Right renal cortex interstitium (tissue), 3 donors: ENCODE measurements at regions not wholly inside any gene's neighbourhood (a gene's known extent, or its start where the extent isn't known, plus 50 kb on each side); places are given as distances from the start of the nearest gene placed in this dataset.

Experiments
- DNase-seq, 3 donors: peaks; one replicate each; pipeline ENCODE4 v3.0.0-alpha.2; 2013; ENCODE audit warnings: low read depth in 3 of 3, low spot score in 2 of 3

DNA sequence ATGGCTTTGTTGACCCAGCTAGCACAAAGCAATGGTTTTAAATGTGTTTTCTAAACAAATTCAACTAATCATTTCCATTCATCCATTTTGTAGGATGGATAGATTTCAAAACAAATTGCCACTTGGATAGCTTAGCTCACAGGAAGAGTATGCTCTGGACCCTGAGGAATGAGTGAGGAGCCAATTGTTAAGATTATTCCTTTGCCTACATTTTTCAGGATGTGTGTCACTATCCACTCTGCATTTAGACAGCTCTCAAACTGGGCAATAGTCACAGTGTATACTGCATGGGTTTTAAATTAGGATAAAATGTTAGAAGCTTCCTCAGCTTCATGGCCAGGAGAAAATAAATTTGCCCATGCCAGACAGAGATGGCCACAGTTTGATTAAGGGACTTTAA, 605.6 kb upstream of the TEX47 start:
- DNase-seq: no peak

DNA sequence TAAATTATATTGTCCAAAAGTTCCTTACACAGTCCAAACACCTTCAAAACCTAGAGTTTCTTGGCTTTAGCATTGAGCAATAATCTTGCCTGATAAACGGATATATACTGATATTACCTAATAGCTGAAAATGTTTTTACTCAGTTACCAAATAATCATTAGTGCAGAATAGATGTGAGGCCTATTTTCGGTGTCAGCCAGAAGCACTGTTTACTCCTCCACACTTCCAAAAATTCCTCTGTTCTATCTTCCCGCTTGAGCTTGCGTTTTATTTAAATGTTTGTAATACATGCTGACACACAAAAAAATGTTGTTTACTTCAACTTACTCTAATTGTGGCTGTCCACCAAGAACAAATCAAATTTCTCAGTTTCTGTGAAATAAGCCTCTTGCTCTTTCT, 606.2 kb upstream of the TEX47 start:
- DNase-seq: no peak

DNA sequence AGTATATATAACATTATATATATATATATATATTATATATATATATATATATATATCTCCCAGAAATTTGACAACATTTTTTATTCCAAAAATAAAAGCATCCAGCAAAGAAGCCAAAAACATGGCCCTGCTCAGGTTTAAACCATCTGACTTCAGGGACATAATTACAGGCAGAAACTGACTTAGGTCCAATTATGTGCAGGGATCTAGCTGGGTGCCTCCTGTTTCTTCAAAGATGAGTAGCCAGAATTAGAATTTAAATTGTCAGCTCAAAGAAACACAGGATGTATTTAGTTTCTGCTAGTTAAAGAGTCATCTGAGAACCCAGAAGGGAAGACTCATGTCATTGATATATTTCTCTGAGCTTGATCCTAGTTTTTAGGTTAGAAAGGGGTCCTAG, 656.4 kb upstream of the TEX47 start:
- DNase-seq: no peak

DNA sequence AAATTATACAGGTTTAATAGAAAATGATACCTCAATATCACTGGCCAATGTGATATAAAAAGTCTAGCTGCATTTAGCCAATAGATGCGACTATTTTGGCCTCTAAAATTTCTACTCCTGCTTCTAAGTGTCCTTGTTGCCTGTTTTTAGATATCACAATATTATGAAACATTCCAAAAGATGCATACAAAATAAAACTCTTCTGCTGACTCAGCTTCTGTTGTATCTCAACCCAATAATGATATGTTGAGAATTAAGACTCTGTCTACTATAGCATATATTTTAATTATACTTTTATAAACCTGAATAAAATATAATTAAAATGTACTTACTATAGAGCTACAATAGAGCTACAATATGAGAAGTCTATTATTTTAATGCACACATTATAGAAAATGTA, 661.0 kb upstream of the TEX47 start:
- DNase-seq: no peak

DNA sequence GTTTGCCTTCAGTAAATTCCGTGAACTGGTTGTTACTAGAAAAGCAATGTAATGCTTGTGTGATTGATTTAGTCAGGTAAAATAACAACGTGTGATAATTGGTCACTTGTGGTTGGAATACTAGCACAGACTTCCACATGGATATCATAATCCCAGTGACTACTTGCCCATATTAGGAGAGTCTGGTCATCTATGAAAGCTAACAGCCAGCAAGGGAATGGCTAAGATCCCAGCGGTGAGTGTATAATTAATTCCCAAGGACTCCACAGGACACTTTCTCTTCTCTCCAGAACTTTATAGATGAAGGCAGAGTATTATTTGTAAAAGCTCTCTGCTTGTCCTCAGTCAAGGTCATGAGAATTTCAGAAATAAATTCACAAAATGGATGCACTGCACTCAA, 662.6 kb upstream of the TEX47 start:
- no peak for DNase-seq

DNA sequence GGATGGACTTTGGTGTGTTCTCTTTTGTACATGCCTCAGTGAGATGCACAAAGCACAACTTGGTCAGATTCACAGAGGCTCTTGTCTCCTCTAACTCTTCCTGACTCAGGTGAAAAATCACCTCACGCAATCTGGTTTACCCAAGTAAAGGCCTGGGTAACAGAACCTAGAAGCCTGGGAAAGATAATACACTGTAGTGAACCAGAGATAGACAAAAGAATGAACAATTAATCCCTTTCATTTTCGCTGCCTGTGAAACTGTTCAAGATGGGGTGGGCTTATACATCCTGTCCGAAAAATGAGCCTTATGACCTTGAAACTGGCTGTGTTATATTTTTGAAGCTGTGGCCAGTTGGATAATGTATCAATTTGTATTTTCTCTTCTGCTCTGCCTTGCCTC, 678.9 kb upstream of the TEX47 start:
- no peak for DNase-seq

DNA sequence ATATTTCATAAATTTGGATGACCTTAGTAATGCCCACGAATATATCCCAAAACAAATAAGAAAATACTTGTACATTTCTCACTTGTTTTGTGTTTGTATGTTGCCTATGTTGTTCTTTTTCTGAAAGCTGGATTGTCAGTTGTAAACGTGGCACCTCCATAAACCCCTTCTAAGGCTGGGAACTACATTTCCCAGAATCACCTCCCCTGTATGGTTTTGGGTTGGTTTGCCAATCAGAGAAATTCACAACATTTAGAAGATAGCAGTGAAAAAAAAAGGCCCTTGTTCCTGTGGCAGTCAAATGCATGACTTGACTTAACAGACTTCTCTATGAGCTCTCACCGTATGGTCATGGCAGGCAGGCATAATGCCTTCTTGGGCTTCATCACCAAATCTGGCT, 676.3 kb upstream of the STEAP1 start:
- DNase-seq: no peak

DNA sequence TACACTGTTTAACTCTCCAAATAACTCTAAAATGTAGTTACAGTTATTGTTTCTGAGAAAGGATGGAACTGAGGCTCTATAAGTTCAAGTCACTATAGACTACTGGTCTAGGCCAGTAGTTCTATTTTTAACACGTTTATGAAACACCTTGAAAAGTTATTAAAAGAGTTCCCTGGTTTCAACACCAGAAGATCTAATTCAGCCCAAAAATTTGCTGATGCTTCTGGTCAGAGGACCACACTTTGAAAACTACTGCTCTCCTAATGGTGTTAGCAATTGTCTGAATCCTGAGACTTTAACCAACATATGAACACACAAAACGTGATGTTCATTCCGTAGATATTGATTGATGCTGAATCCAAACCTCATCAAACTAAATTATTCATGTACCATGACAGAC, 658.6 kb upstream of the STEAP1 start:
- DNase-seq: no peak

DNA sequence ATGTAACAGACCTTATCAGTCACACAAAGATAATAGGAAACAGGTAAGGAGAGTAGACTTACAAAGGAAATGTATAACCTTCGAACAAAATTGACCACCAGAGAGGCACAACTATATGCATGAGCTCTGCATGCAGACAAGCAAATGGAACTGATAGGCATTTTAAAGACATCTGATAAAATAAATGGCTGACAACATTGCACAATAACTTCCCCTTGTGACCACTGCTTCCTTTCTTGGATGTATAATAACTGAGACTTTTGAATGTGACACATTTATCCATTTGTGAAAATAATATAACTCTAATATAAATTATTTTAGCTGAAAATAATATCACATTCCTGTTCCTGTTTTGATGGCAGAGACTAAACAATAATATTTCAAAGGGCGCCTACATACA, 654.2 kb upstream of the STEAP1 start:
- DNase-seq: no peak

DNA sequence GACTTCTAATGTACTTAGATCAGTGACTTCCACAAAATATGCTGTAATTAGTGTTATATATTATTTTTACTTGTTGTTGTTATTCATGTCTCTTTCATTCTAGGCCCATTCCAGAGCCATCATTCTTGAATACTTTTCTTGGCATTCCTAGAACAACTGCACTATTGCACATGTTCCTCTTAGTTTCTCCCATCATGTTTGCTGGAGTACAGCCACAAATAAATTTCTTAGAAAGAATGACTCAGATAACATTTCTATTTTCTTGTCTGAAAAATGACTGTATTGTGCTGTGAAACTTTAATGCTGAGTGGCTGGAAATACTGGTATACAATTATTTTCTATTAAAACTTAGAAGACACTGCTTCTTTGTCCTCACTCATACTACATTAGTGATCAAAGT, 651.0 kb upstream of the STEAP1 start:
- DNase-seq: no peak

DNA sequence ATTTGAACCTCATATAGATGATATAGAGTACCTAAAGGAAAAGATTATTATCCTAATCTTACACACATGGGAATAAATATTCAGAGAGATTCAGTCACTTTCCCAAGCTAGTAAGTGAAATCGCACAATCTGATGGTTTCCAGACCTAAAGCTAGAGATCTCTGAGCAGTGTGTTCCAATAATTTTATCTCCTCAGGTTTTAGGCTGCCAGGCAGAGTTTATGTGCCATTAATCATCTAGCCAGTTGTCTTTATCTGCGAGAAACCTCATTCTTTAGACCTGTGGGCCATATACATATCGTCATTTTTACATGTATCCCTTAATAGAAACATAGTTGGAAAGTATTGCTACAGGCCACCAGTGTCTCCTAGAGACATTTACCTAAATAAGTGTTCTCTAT, 647.2 kb upstream of the STEAP1 start:
- DNase-seq: no peak

DNA sequence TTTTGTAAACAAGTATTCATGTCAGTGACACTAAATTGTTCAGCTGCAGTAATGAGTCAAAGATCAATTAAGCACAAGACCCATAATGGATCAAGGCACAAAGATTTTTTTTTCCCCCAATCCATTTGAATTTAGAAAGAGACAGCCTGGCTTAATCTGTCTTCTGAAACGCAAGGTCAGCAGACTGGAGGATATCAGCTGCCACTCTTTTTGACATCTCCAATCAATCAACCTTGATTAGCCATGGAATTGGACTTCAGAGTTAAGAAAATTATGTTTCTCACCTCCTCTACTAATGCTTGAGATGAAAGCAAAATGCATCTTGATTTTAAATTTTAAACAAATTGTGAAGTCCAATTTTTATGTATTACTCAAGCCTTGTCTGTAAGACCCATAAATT, 642.4 kb upstream of the STEAP1 start:
- no peak for DNase-seq

DNA sequence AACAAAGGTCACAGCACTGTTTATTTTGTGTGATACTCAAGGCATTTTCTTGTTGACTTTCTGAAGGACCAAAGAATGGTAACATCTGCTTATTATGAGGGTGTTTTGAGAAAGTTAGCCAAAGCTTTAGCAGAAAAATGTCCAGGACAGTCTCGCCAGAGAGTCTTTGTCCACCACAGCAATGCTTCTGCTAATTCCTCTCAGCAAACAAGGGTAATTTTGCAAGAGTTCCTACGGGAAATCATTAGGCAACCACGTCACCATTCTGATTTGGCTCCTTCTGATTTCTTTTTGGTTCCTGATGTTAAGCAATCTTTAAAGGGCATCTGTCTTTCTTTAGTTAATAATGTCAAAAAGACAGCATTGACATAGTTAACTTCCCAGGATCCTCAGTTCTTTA, 639.3 kb upstream of the STEAP1 start:
- no peak for DNase-seq

DNA sequence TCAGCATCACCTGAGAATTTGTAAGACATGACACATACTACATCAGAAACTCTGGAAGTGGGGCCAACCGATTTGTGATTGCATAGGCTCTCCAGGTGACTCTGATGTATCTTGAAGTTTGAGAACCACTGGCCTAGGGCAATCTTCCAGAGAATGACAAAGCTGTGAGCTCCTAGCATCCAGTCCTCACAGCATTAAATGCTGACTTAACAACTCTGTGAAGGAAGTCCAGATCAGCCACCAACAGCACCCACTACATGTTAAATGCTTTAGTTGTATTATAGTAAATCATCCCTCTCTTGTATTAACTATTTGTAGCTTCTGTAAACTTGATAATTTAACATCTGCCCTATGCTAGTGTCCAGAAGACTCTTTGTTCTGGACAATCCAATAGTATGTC, 636.5 kb upstream of the STEAP1 start:
- DNase-seq: no peak

DNA sequence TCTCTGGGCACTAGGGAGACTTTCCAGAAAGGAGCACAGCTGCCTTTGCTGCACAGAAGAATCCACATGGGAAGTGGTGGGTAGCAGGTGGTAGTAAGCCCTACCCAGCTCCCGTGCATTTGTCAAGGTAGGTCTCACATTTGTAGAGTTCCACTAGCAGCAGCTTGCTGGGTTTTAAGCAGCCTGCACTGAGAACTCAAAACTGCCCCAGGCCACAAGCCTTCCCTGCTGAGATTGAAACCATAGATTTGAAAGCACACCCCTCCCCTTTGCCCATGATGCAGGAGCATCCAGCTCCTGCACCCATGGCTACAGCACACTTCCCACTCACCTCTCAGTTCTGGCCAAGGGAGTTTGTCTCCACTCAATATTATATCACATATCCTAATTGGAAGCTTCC, 604.5 kb upstream of the STEAP1 start:
- DNase-seq: no peak

DNA sequence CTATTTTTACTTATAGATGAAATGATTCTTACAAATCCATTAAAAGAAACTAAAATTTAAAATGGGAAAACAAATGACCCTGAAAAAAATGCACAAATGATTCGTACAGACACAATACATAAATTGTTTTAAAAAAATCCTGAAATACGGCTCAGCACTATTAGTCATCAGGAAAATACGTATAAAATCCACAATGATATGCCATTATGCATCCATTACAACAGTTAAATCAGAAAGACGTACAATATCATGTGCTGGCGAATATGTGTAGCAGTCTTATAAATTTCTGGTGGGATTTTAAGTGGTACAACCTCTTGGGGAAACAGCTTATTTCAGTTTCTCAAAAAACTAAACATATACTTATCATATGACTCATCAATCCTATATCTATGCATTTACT, 600.1 kb upstream of the STEAP1 start:
- DNase-seq: no peak

DNA sequence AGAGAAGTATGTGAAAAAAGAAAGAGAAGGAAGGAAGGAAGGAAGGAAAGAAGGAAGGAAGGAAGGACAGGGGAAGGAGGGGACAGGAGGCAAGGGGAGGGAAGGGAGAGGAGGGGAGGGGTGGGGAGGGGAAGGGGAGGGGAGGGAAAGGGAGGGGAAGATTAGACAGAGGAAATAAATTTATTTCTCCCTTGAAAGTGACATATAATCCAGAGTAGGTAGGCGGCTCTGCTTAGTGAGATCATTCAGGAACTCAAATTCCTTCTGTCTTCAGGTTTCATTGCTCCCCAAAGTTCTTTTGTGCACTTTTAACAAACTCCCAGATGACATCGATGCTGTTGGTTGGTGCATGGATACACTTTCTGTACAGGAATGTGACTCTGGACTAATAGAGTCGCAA, 594.7 kb upstream of the STEAP1 start:
- DNase-seq: no peak

DNA sequence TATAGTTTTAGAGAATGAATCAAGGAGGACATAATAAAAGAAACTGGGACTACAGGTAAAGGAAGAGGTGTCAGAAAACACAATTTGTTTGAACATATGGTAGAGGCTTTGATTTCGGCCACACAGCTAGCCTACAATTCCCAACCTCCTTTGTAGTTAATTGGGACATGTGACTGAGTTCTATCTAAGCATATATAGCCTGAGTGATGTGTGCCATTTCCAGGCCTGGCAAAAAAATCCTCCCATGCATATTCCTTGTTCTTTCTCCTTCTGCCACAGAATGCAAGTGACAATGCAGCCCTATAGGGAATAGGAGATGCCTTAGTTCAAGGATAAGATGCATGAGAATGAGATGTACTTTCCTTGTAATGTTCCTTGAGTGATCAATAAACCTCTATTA, 590.7 kb upstream of the STEAP1 start:
- DNase-seq: no peak

DNA sequence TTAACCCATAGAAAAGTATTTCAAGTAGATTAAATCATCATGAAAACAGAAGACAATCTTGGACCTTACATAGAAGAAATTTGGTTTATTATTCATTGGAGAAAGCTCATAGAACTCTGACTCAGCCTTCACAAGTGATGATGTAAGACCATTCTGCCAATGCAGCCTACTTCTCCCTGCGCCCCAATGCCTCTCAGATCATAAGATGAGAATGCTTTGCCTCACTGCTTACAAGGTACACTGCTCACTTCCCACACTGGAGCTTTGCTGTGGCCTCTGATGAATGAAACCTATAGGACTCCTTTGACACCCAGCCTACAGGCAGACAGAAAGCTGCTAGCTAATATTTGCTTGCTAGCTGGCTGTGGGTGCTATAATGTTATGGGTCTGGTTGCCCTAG, 569.4 kb upstream of the STEAP1 start:
- no peak for DNase-seq

DNA sequence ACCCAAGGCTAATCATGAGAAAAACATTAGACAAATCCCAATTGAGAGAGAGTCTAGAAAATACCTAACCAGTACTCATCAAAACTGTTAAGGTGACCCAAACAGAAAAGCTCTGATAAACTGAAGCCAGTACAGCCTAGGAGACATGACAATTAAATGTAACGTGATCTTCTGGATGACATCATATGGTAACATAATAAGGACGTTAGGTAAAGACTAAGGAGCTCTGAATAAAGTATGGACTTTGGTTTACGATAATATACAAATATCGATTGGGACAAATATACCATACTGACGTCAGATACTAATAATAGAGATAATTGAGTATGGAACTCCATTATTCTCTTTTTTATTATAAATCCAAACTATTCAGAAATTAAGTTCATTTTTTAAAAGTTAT, 561.1 kb upstream of the STEAP1 start:
- no peak for DNase-seq

DNA sequence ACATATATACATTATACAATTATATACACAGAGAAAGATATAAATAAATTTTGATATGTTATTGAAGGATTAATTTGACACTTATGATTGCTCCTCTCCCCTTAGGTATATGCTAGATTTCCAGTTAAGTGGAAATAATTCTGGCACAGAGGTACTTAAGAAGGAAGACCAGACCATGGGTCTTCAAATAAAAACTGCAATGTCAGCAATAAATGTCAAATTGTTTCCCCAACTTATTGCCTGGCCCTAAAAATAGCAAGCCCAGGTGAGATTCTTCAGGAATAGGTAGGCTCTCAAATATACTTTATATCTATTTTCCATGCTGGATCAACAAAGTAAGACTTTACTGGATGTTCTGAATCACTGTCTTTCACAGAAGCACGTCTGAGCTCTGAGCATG, 551.3 kb upstream of the STEAP1 start:
- DNase-seq: no peak

DNA sequence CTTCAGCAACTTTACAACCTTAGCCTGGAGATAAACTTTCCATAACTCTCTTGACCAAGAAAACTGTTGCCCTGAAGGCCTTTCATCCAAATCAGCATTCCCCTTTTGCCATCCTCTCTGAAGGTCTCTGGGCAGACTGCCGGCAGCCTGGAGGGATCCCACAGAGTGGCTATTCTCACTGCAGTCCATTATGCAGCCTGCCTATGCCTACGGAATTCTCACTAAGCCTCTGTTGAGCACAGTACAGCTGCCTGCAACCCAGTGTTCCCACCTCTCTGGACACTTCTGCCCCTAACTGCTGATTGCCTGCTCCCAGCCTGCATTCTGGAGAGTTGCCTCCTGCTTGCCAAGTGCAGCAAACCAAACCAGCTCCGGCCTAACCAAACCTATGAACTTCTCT, 548.9 kb upstream of the STEAP1 start:
- no peak for DNase-seq

DNA sequence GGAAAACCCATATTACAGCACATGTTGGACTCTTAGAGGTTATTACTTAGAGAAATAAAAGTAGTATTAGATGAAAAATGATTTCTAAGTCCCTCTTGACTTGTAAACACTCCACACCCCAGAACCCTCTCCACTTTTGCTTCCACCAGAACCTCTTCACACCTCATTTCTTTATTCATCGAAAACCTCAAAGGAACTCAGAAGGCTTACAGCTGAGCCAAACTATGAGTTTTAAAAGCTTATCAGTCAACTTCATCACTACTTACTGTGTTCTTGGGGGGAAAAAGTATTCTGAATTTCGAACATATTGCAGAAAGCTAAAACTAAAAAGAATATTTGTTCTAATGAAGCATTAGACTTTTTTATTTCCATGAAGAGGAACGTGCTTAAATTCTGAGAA, 547.8 kb upstream of the STEAP1 start:
- no peak for DNase-seq

DNA sequence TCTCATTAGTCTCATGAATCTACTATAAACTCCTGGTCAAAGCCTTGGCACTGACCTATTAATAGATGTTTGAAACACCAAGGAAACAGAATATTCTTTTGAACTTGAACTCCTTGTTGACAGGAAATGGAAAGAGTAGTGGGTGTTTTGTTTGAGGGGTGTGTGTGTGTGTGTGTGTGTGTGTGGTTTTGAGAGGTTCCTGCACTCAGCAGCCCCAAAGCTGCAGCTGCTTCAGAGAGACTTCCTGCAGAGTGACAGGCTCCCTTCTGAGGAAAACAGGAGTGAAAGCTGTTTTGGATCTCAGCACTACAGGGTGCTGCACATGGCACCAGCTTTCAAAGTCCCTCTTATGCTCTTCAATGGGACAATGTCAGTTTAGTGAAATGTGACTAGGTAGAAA, 546.5 kb upstream of the STEAP1 start:
- DNase-seq: no peak
